ENCODE measurements at regions not wholly inside any gene's neighbourhood (a gene's known extent, or its start where the extent isn't known, plus 50 kb on each side); places are given as distances from the start of the nearest gene placed in this dataset.

DNA sequence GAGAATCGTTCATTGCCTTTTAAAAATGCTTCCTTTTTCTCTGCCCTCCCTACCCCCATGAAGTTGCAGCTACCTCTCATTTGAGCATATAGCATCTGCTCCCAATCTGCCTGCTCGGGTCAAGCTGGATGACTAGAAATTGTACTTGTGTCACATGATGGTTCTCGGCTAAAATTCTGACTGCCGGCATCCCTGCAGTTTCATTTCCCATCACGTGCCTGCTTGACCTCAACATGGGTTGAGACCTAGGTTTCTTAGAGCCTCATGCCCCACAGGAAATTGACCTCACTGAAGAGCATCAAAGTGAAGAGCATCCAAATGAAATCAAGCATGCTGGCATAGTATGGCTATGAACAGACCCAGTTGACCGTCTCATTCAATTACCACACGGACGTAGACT, 581.6 kb upstream of the PSMD7 start:
- TF ChIP-seq, protein P1, sequence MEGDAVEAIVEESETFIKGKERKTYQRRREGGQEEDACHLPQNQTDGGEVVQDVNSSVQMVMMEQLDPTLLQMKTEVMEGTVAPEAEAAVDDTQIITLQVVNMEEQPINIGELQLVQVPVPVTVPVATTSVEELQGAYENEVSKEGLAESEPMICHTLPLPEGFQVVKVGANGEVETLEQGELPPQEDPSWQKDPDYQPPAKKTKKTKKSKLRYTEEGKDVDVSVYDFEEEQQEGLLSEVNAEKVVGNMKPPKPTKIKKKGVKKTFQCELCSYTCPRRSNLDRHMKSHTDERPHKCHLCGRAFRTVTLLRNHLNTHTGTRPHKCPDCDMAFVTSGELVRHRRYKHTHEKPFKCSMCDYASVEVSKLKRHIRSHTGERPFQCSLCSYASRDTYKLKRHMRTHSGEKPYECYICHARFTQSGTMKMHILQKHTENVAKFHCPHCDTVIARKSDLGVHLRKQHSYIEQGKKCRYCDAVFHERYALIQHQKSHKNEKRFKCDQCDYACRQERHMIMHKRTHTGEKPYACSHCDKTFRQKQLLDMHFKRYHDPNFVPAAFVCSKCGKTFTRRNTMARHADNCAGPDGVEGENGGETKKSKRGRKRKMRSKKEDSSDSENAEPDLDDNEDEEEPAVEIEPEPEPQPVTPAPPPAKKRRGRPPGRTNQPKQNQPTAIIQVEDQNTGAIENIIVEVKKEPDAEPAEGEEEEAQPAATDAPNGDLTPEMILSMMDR (IDR thresholded peaks at IDR 0.05): no peak
- TF ChIP-seq POLR2A (IDR thresholded peaks at IDR 0.05) (no peak), POLR2AphosphoS5 (IDR thresholded peaks at IDR 0.05) (no peak)

Measured in upper lobe of left lung (tissue), 4 donors.